Natural killer cell (primary cell): ENCODE measurements at regions not wholly inside any gene's neighbourhood (a gene's known extent, or its start where the extent isn't known, plus 50 kb on each side); places are given as distances from the start of the nearest gene placed in this dataset.

ENCODE experiments used
- ATAC-seq, 3 donors: fragments of 150-1000 bp in 2 of 3; fragments of 200-7000 bp in 1 of 3; cut with Tn5 transposase; 1 replicate in 1 of 3; 2 replicates in 2 of 3; pipeline ENCODE4 v1.10.0; 2021; ENCODE audit warnings: mild to moderate bottlenecking in 2 of 3, moderate library complexity in 2 of 3
- DNase-seq, 2 donors: peaks; one replicate each; pipeline versions ENCODE4 v3.0.0 to v3.0.0-alpha.2; 2013 to 2021; ENCODE audit warnings: mixed read lengths in 1 of 2
- H3K27ac ChIP-seq: one replicate; pipeline ENCODE4 v1.5.1; 2013; ENCODE audit warnings: mild to moderate bottlenecking, low read length
- H3K27me3 ChIP-seq: one replicate; pipeline ENCODE4 v1.6.1; 2013; ENCODE audit warnings: low read length; ENCODE audit not compliant: control insufficient read depth, insufficient read depth
- H3K36me3 ChIP-seq: one replicate; pipeline ENCODE4 v1.6.1; 2013; ENCODE audit warnings: low read length; ENCODE audit not compliant: control insufficient read depth, insufficient read depth
- H3K4me1 ChIP-seq: one replicate; pipeline ENCODE4 v1.6.1; 2013; ENCODE audit warnings: low read length; ENCODE audit not compliant: control insufficient read depth, insufficient read depth
- H3K4me3 ChIP-seq: one replicate; pipeline ENCODE4 v1.5.1; 2013; ENCODE audit warnings: low read length
- H3K9me3 ChIP-seq: one replicate; pipeline ENCODE4 v1.6.1; 2013; ENCODE audit warnings: low read length; ENCODE audit not compliant: control insufficient read depth, insufficient read depth
- H3K27ac Mint-ChIP-seq, 2 donors: one replicate each; pipeline ENCODE4 v1.8.0; 2022; ENCODE audit warnings: mild to moderate bottlenecking in 2 of 2, mixed read lengths in 2 of 2, moderate library complexity in 1 of 2
- H3K27me3 Mint-ChIP-seq, 2 donors: one replicate each; pipeline ENCODE4 v1.8.0; 2022; ENCODE audit warnings: low read depth in 2 of 2, mixed read lengths in 2 of 2
- H3K36me3 Mint-ChIP-seq: one replicate; pipeline ENCODE4 v1.8.0; 2022; ENCODE audit warnings: mixed read lengths
- H3K4me1 Mint-ChIP-seq, 2 donors: one replicate each; pipeline ENCODE4 v1.8.0; 2022; ENCODE audit warnings: mixed read lengths in 2 of 2
- H3K4me3 Mint-ChIP-seq: one replicate; pipeline ENCODE4 v1.8.0; 2022; ENCODE audit warnings: mild to moderate bottlenecking, moderate library complexity, mixed read lengths
- H3K9me3 Mint-ChIP-seq, 2 donors: one replicate each; pipeline ENCODE4 v1.8.0; 2022; ENCODE audit warnings: mixed read lengths in 2 of 2
- CTCF ChIP-seq: fragments of 200-600 bp; IDR thresholded peaks from one replicate; pipeline ENCODE4 v1.8.0; 2022; ENCODE audit warnings: antibody characterized with exemption
- WGBS: methylation state at CpG from one replicate; pipeline ENCODE4 v1.1.7; 2013; ENCODE audit warnings: missing lambda C conversion rate; ENCODE audit not compliant: insufficient coverage; 5-methylcytosine and 5-hydroxymethylcytosine counted together
- intact Hi-C: fragments of 100-400 bp; cut with micrococcal nuclease; formaldehyde crosslinking; loops from one replicate; pipeline ENCODE4 v1.14.2; 2022

GRCh38 chr15:94094310-94094709, 137.1 kb upstream of the MCTP2 start:
- intact Hi-C loops: no loop called here
- Mint-ChIP-seq H3K36me3 (no peaks in the 10 kb centered on the region), H3K9me3 (no peaks in the 10 kb centered on the region), H3K27ac (no peak overlapping the region), H3K4me3 (no peak overlapping the region), H3K4me1 (no peaks in the 10 kb centered on the region), H3K27me3 (peaks cover 15 to 49% of the 10 kb centered on the region in 2 donors)
- DNase-seq: no peak
- no peaks in the 10 kb centered on the region for H3K9me3 ChIP-seq
- no peaks in the 10 kb centered on the region for H3K4me1 ChIP-seq
- H3K27me3 ChIP-seq: peaks cover 2% of the 10 kb centered on the region
- ATAC-seq: no peak
- no peak for TF ChIP-seq CTCF
- no CpG with 5 or more reads among the region's 1 CpG for WGBS
- H3K27ac ChIP-seq: no peak overlapping the region
- H3K4me3 ChIP-seq: no peak overlapping the region
- H3K36me3 ChIP-seq: no peaks in the 10 kb centered on the region

GRCh38 chr15:94086341-94086740, 145.0 kb upstream of the MCTP2 start:
- TF ChIP-seq CTCF: no peak
- intact Hi-C loops: no loop called here

GRCh38 chr15:94083467-94084052, 147.8 kb upstream of the MCTP2 start:
- Mint-ChIP-seq H3K27me3 (peaks cover 9 to 18% of the 10 kb centered on the region in 2 donors), H3K4me1 (peaks cover 0 to 9% of the 10 kb centered on the region in 2 donors), H3K36me3 (no peaks in the 10 kb centered on the region), H3K4me3 (no peak overlapping the region), H3K9me3 (no peaks in the 10 kb centered on the region), H3K27ac (no peak overlapping the region)
- 87% methylated on average over 5 of the region's 6 CpGs for WGBS
- H3K27ac ChIP-seq: no peak overlapping the region
- no peak for TF ChIP-seq CTCF
- no peaks in the 10 kb centered on the region for H3K27me3 ChIP-seq
- DNase-seq: no peak
- intact Hi-C loops: no loop called here
- H3K36me3 ChIP-seq: no peaks in the 10 kb centered on the region
- no peaks in the 10 kb centered on the region for H3K9me3 ChIP-seq
- no peak overlapping the region for H3K4me3 ChIP-seq
- peaks cover 5% of the 10 kb centered on the region for H3K4me1 ChIP-seq
- no peak for ATAC-seq

More at GRCh38 chr15:94086341-94086740, 145.0 kb upstream of the MCTP2 start:
- no peaks in the 10 kb centered on the region for H3K36me3 ChIP-seq
- H3K4me1 ChIP-seq: no peaks in the 10 kb centered on the region
- no peak overlapping the region for H3K27ac ChIP-seq
- no peak for DNase-seq
- H3K27me3 ChIP-seq: no peaks in the 10 kb centered on the region
- Mint-ChIP-seq H3K9me3 (no peaks in the 10 kb centered on the region), H3K36me3 (no peaks in the 10 kb centered on the region), H3K4me1 (no peaks in the 10 kb centered on the region), H3K27me3 (peaks cover 12 to 24% of the 10 kb centered on the region in 2 donors), H3K4me3 (no peak overlapping the region), H3K27ac (no peak overlapping the region)
- ATAC-seq: no peak
- no peaks in the 10 kb centered on the region for H3K9me3 ChIP-seq
- no peak overlapping the region for H3K4me3 ChIP-seq

GRCh38 chr15:94081829-94082228, 149.5 kb upstream of the MCTP2 start:
- peaks cover 0 to 9% of the 10 kb centered on the region in 2 donors for H3K4me1 Mint-ChIP-seq
- H3K4me3 ChIP-seq: no peak overlapping the region
- no peak for TF ChIP-seq CTCF
- no peak overlapping the region for H3K27ac Mint-ChIP-seq
- no peaks in the 10 kb centered on the region for H3K27me3 ChIP-seq
- H3K9me3 Mint-ChIP-seq: no peaks in the 10 kb centered on the region
- H3K27ac ChIP-seq: no peak overlapping the region
- H3K4me1 ChIP-seq: peaks cover 5% of the 10 kb centered on the region
- no peak for ATAC-seq
- 81% methylated on average over 2 of the region's 4 CpGs for WGBS
- H3K4me3 Mint-ChIP-seq: no peak overlapping the region
- no peaks in the 10 kb centered on the region for H3K9me3 ChIP-seq
- H3K36me3 ChIP-seq: no peaks in the 10 kb centered on the region
- DNase-seq: no peak
- no peaks in the 10 kb centered on the region for H3K36me3 Mint-ChIP-seq
- intact Hi-C loops: no loop called here
- peaks cover 8 to 18% of the 10 kb centered on the region in 2 donors for H3K27me3 Mint-ChIP-seq
